Calu3 (cell line): ENCODE measurements at regions not wholly inside any gene's neighbourhood (a gene's known extent, or its start where the extent isn't known, plus 50 kb on each side); places are given as distances from the start of the nearest gene placed in this dataset.

Experiments
- BruUV-seq: library from RNA; stranded (reverse); fragments of 400-500 nt; replicated peaks from 2 replicates; lab custom pipeline; 2021; lab: Mats Ljungman, UMichigan
- CTCF ChIA-PET: fragments of 300-600 bp; sonication (Branson Sonifier 250); formaldehyde crosslinking; loops from one replicate; lab custom pipeline; 2022; ENCODE audit warnings: antibody characterized with exemption; lab: Charles Lee
- DNase-seq: peaks from one replicate; pipeline ENCODE4 v3.0.0; 2022
- H3K27ac Mint-ChIP-seq: one replicate; pipeline ENCODE4 v1.8.0; 2022; ENCODE audit warnings: mixed read lengths; ENCODE audit not compliant: unreplicated experiment
- H3K27me3 Mint-ChIP-seq: one replicate; pipeline ENCODE4 v1.8.0; 2022; ENCODE audit warnings: mixed read lengths; ENCODE audit not compliant: unreplicated experiment
- H3K36me3 Mint-ChIP-seq: one replicate; pipeline ENCODE4 v1.8.0; 2022; ENCODE audit warnings: mild to moderate bottlenecking, moderate library complexity, mixed read lengths; ENCODE audit not compliant: insufficient read depth, unreplicated experiment
- H3K4me1 Mint-ChIP-seq: one replicate; pipeline ENCODE4 v1.8.0; 2022; ENCODE audit warnings: mild to moderate bottlenecking, low read depth, mixed read lengths; ENCODE audit not compliant: unreplicated experiment
- H3K4me3 Mint-ChIP-seq: one replicate; pipeline ENCODE4 v1.8.0; 2022; ENCODE audit warnings: mild to moderate bottlenecking, low read depth, moderate library complexity, mixed read lengths; ENCODE audit not compliant: unreplicated experiment
- H3K9me3 Mint-ChIP-seq: one replicate; pipeline ENCODE4 v1.8.0; 2022; ENCODE audit warnings: low read depth, mixed read lengths; ENCODE audit not compliant: unreplicated experiment
- CTCF ChIP-seq: fragments of 200-600 bp; IDR thresholded peaks from one replicate; pipeline ENCODE4 v1.8.0; 2022; ENCODE audit warnings: antibody characterized with exemption; ENCODE audit not compliant: unreplicated experiment
- intact Hi-C: fragments of 100-400 bp; cut with micrococcal nuclease; formaldehyde crosslinking; loops from one replicate; pipeline ENCODE4 v1.10.0; 2022; ENCODE audit not compliant: unreplicated experiment

- CTCF ChIA-PET: interaction anchor here (1.0 kb wide), 1 partner anchor 435 kb away, joined by 5 read pairs; no protein-coding TSS in a partner anchor
- no peak for DNase-seq
- peaks cover 8% of the 10 kb centered on the region for H3K4me1 Mint-ChIP-seq
- no peak for TF ChIP-seq CTCF
- H3K4me3 Mint-ChIP-seq: no peak overlapping the region
- BruUV-seq: no TSS peak
- H3K27me3 Mint-ChIP-seq: peaks cover 24% of the 10 kb centered on the region
- intact Hi-C loops: loop anchor here (10.0 kb wide), 1 partner anchor 438 kb away; no protein-coding TSS in a partner anchor
- no peaks in the 10 kb centered on the region for H3K9me3 Mint-ChIP-seq
- H3K27ac Mint-ChIP-seq: no peak overlapping the region
- H3K36me3 Mint-ChIP-seq: no peaks in the 10 kb centered on the region
These were observed 69.9 kb upstream of the TARDBP start for GRCh38 chr1:10942542-10942912.

DNA sequence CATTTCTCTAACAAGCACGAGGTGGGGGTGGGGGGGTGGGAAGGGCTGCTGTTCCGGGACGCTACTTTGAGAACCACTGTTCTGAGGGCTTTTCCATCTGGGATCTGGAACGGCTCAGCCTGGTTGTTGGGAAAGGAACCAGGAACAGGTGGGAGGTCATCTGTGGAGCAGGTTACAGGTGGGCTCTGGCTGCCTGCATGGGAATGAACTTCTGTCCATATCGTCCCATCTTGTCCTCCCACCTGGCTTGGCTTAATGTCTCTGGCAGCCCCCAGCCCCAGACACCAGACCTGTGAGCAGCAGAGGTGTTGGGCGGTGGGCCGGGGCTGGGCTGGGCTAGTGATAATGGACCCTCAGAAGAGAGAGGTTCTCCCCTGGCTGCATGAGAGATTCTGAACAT is 69.4 kb upstream of the TARDBP start:
- no TSS peak for BruUV-seq

GRCh38 chr1:10943991-10944730 is 68.3 kb upstream of the TARDBP start:
- DNase-seq: no peak
- CTCF ChIA-PET: no interaction called here
- Mint-ChIP-seq H3K27ac (no peak overlapping the region), H3K4me1 (peaks cover 8% of the 10 kb centered on the region), H3K4me3 (peak overlapping the region; percentile 52), H3K36me3 (no peaks in the 10 kb centered on the region), H3K27me3 (peaks cover 24% of the 10 kb centered on the region), H3K9me3 (no peaks in the 10 kb centered on the region)
- no TSS peak for BruUV-seq
- intact Hi-C loops: loop anchor here (10.0 kb wide), 1 partner anchor 439 kb away; no protein-coding TSS in a partner anchor
- TF ChIP-seq CTCF: no peak

More for the DNA sequence above, 69.4 kb upstream of the TARDBP start:
- Mint-ChIP-seq H3K4me3 (no peak overlapping the region), H3K4me1 (peaks cover 8% of the 10 kb centered on the region), H3K27me3 (peaks cover 24% of the 10 kb centered on the region), H3K27ac (no peak overlapping the region), H3K9me3 (no peaks in the 10 kb centered on the region), H3K36me3 (no peaks in the 10 kb centered on the region)
- no peak for TF ChIP-seq CTCF
- CTCF ChIA-PET: no interaction called here
- intact Hi-C loops: loop anchor here (10.0 kb wide), 1 partner anchor 438 kb away; no protein-coding TSS in a partner anchor
- no peak for DNase-seq

- H3K27ac Mint-ChIP-seq: no peak overlapping the region
- H3K9me3 Mint-ChIP-seq: no peaks in the 10 kb centered on the region
- H3K4me1 Mint-ChIP-seq: peaks cover 8% of the 10 kb centered on the region
- intact Hi-C loops: loop anchor here (10.0 kb wide), 1 partner anchor 441 kb away; no protein-coding TSS in a partner anchor
- CTCF ChIA-PET: no interaction called here
- BruUV-seq: no TSS peak
- H3K36me3 Mint-ChIP-seq: no peaks in the 10 kb centered on the region
- no peak for TF ChIP-seq CTCF
- H3K27me3 Mint-ChIP-seq: peaks cover 24% of the 10 kb centered on the region
- no peak for DNase-seq
- H3K4me3 Mint-ChIP-seq: no peak overlapping the region
These were observed 66.4 kb upstream of the TARDBP start for GRCh38 chr1:10945991-10946509.
